ENCODE measurements at regions not wholly inside any gene's neighbourhood (a gene's known extent, or its start where the extent isn't known, plus 50 kb on each side); places are given as distances from the start of the nearest gene placed in this dataset.

- Histone ChIP-seq H3K36me3 (no peaks in the 10 kb centered on the region), H3K4me1 (no peaks in the 10 kb centered on the region), H3K27ac (replicated peaks in 1 of 4) (no peak overlapping the region), H3K9me3 (no peaks in the 10 kb centered on the region), H3K4me3 (no peak overlapping the region), H3K27me3 (no peaks in the 10 kb centered on the region)
- no peak for TF ChIP-seq POLR2AphosphoS5 (IDR thresholded peaks at IDR 0.05)
- no peak for TF ChIP-seq POLR2A (IDR thresholded peaks at IDR 0.05; ENCODE audit: low read depth)
- no peak for TF ChIP-seq EP300 (IDR thresholded peaks at IDR 0.05)
- no peak for TF ChIP-seq CTCF (IDR thresholded peaks at IDR 0.05)
- no peak for DNase-seq (ENCODE audit: extremely low spot score)
- intact Hi-C loops (cut with DNase I), result no loop called here
- 43% methylated on average over 4 of the region's 4 CpGs for WGBS
Measured at GRCh38 chr13:70604448-70604847, 496.2 kb upstream of the KLHL1 start.

DNA sequence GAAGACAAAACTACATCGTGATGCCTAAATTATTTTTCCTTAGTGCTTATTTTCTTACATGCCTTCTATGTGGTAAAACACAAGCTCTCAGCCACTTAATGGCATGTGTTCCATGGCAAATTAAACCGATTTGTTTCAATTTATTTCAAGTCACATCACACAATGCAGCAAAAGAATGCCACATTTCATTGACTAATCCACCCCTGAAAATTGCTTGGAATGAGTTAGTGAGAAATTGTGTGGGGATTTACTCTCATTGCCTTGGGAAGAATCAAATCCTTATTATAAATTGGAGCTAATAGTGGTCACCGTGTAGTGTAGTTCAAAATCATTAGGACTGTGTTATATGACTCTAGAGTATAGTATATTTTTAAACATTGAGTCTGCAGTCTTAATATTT, 485.5 kb upstream of the KLHL1 start:
- DNase-seq (ENCODE audit: extremely low spot score), result no peak
- WGBS, result 46% methylated on average over 3 of the region's 3 CpGs
- intact Hi-C loops (cut with DNase I), result no loop called here
- TF ChIP-seq EP300 (IDR thresholded peaks at IDR 0.05) (no peak), CTCF (IDR thresholded peaks at IDR 0.05) (no peak), POLR2AphosphoS5 (IDR thresholded peaks at IDR 0.05) (no peak)
- Histone ChIP-seq H3K27ac (replicated peaks in 1 of 4) (no peak overlapping the region), H3K4me3 (no peak overlapping the region), H3K27me3 (no peaks in the 10 kb centered on the region), H3K4me1 (no peaks in the 10 kb centered on the region), H3K9me3 (no peaks in the 10 kb centered on the region), H3K36me3 (no peaks in the 10 kb centered on the region)

GRCh38 chr13:70585109-70585508, 476.9 kb upstream of the KLHL1 start:
- 97% methylated on average over 4 of the region's 4 CpGs for WGBS
- Histone ChIP-seq H3K36me3 (no peaks in the 10 kb centered on the region), H3K9me3 (no peaks in the 10 kb centered on the region), H3K27me3 (no peaks in the 10 kb centered on the region), H3K27ac (replicated peaks in 1 of 4) (no peak overlapping the region), H3K4me1 (no peaks in the 10 kb centered on the region), H3K4me3 (no peak overlapping the region)
- no peak for DNase-seq (ENCODE audit: extremely low spot score)
- TF ChIP-seq POLR2AphosphoS5 (IDR thresholded peaks at IDR 0.05) (no peak), CTCF (IDR thresholded peaks at IDR 0.05) (no peak), EP300 (IDR thresholded peaks at IDR 0.05) (no peak), POLR2A (IDR thresholded peaks at IDR 0.05; ENCODE audit: low read depth) (no peak)
- intact Hi-C loops (cut with DNase I), result no loop called here

DNA sequence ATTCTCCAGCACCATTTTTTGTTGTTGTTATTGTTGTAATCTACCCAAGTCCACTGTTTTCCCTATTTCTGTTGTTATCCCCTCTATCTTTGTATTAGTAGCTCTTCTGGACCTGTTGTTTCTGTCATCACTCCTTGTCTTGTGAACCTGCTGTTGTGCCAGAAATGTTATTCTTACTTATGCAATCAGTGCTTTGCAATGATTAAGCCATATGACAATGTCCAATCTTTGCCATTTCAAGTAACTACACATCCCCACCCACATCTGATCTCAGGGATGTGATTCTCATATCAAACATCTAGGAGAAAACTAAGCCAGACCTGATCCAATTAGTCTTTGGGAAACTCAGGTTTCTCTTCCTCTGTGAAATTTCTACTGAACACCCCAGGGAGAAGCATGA, 472.6 kb upstream of the KLHL1 start:
- H3K4me1 ChIP-seq, result no peaks in the 10 kb centered on the region
- no peaks in the 10 kb centered on the region for H3K27me3 ChIP-seq
- no peaks in the 10 kb centered on the region for H3K36me3 ChIP-seq
- H3K9me3 ChIP-seq, result no peaks in the 10 kb centered on the region
- no peak for DNase-seq (ENCODE audit: extremely low spot score)
- intact Hi-C loops (cut with DNase I), result no loop called here
- no peak overlapping the region for H3K27ac ChIP-seq (replicated peaks in 1 of 4)
- no peak overlapping the region for H3K4me3 ChIP-seq
- no peak for TF ChIP-seq POLR2AphosphoS5 (IDR thresholded peaks at IDR 0.05)
- no peak for TF ChIP-seq EP300 (IDR thresholded peaks at IDR 0.05)
- no peak for TF ChIP-seq POLR2A (IDR thresholded peaks at IDR 0.05; ENCODE audit: low read depth)
- TF ChIP-seq CTCF (IDR thresholded peaks at IDR 0.05), result no peak

DNA sequence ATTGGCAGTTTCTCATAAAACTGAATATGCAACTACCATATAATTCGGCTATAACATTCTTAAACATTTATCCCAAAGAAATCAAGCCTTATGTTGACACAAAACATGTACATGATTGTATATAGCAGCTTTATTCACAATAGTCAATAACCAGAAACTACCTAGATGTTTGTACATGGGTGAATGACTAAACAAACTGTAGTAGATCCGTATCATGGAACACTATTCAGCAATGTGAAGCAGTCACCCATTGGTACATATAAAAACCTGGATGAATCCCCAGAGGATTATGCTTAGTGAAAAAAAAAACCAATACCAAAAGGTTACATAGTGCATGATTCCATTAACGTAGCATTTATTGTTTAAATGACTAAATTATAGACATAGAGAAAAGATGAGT, 471.7 kb upstream of the KLHL1 start:
- intact Hi-C loops (cut with DNase I), result no loop called here
- DNase-seq (ENCODE audit: extremely low spot score), result no peak
- Histone ChIP-seq H3K27ac (replicated peaks in 1 of 4) (no peak overlapping the region), H3K9me3 (no peaks in the 10 kb centered on the region), H3K4me3 (no peak overlapping the region), H3K36me3 (no peaks in the 10 kb centered on the region), H3K4me1 (no peaks in the 10 kb centered on the region), H3K27me3 (no peaks in the 10 kb centered on the region)
- TF ChIP-seq POLR2AphosphoS5 (IDR thresholded peaks at IDR 0.05) (no peak), CTCF (IDR thresholded peaks at IDR 0.05) (no peak), EP300 (IDR thresholded peaks at IDR 0.05) (no peak), POLR2A (IDR thresholded peaks at IDR 0.05; ENCODE audit: low read depth) (no peak)
- WGBS, result 83% methylated on average over 3 of the region's 3 CpGs

Measured in esophagus muscularis mucosa (tissue), 4 donors.